BJ (cell line): ENCODE measurements at regions not wholly inside any gene's neighbourhood (a gene's known extent, or its start where the extent isn't known, plus 50 kb on each side); places are given as distances from the start of the nearest gene placed in this dataset.
"Not testable (repeated sequence)": the region's sequence is repeated elsewhere in the genome, so short reads cannot be mapped to it uniquely, and the experiment has no call there.

ENCODE experiments used
- CTCF ChIA-PET: fragments of 350-600 bp; formaldehyde crosslinking; extraction: SDS; loops from one replicate; lab custom pipeline; 2021; ENCODE audit warnings: antibody characterized with exemption, inconsistent platforms; lab: Yijun Ruan, JAX
- POLR2A ChIA-PET: fragments of 300-600 bp; sonication (Branson Sonifier 250); formaldehyde crosslinking; extraction: SDS; loops from one replicate; lab custom pipeline; 2021; ENCODE audit warnings: antibody characterized with exemption; lab: Charles Lee
- DNase-seq: peaks from one replicate; pipeline ENCODE4 v3.0.0-alpha.2; 2011; ENCODE audit warnings: low read depth
- H3K27me3 ChIP-seq: 2 replicates; pipeline ENCODE4 v1.6.0; 2011; ENCODE audit warnings: low read length; ENCODE audit not compliant: control insufficient read depth, insufficient read depth
- H3K36me3 ChIP-seq: 2 replicates; pipeline ENCODE4 v1.5.1; 2011; ENCODE audit warnings: low read length; ENCODE audit not compliant: control insufficient read depth, insufficient read depth
- H3K4me3 ChIP-seq: 2 replicates; pipeline ENCODE4 v1.5.1; 2011; ENCODE audit warnings: low read depth, mild to moderate bottlenecking, control low read depth, low read length
- CTCF ChIP-seq: IDR thresholded peaks from 2 replicates; pipeline ENCODE4 v1.5.1; 2011; ENCODE audit warnings: low read depth, mild to moderate bottlenecking, control low read depth, inconsistent platforms, low read length, moderate library complexity; ENCODE audit not compliant: insufficient read depth

GRCh38 chr2:82333697-82334096, 2029.1 kb upstream of the LRRTM1 start:
- DNase-seq = no peak
- ChIA-PET CTCF (no interaction called here), POLR2A (no interaction called here)
- TF ChIP-seq CTCF = no peak
- Histone ChIP-seq H3K36me3 (no peaks in the 10 kb centered on the region), H3K27me3 (no peaks in the 10 kb centered on the region), H3K4me3 (no peak overlapping the region)

- H3K36me3 ChIP-seq = no peaks in the 10 kb centered on the region
- no peak for TF ChIP-seq CTCF
- DNase-seq = no peak
- ChIA-PET POLR2A (no interaction called here), CTCF (no interaction called here)
- no peaks in the 10 kb centered on the region for H3K27me3 ChIP-seq
- H3K4me3 ChIP-seq = no peak overlapping the region
These were observed 2025.6 kb upstream of the LRRTM1 start for GRCh38 chr2:82330155-82330554.

- H3K4me3 ChIP-seq, DNase-seq, H3K27me3 ChIP-seq, H3K36me3 ChIP-seq, CTCF ChIA-PET, POLR2A ChIA-PET: not testable (repeated sequence)
These were observed 2021.7 kb upstream of the LRRTM1 start for GRCh38 chr2:82326180-82326767.

GRCh38 chr2:82320296-82320695, 2015.7 kb upstream of the LRRTM1 start:
- DNase-seq = no peak
- TF ChIP-seq CTCF = no peak
- H3K27me3 ChIP-seq = no peaks in the 10 kb centered on the region
- H3K4me3 ChIP-seq = no peak overlapping the region
- H3K36me3 ChIP-seq = no peaks in the 10 kb centered on the region
- ChIA-PET POLR2A (no interaction called here), CTCF (no interaction called here)

GRCh38 chr2:82317012-82317411, 2012.5 kb upstream of the LRRTM1 start:
- H3K27me3 ChIP-seq = no peaks in the 10 kb centered on the region
- ChIA-PET POLR2A (no interaction called here), CTCF (no interaction called here)
- H3K4me3 ChIP-seq = no peak overlapping the region
- no peak for DNase-seq
- H3K36me3 ChIP-seq = no peaks in the 10 kb centered on the region
- TF ChIP-seq CTCF = no peak

GRCh38 chr2:82316586-82316985, 2012.0 kb upstream of the LRRTM1 start:
- ChIA-PET POLR2A (no interaction called here), CTCF (no interaction called here)
- Histone ChIP-seq H3K4me3 (no peak overlapping the region), H3K36me3 (no peaks in the 10 kb centered on the region), H3K27me3 (no peaks in the 10 kb centered on the region)
- no peak for TF ChIP-seq CTCF
- no peak for DNase-seq
